Fibroblast of lung (primary cell): ENCODE measurements at regions not wholly inside any gene's neighbourhood (a gene's known extent, or its start where the extent isn't known, plus 50 kb on each side); places are given as distances from the start of the nearest gene placed in this dataset.

Source experiments
- DNase-seq, 2 donors: peaks; one replicate each; pipeline versions ENCODE4 v3.0.0 to v3.0.0-alpha.2; 2010; ENCODE audit warnings: low read depth in 2 of 2
- H2AFZ ChIP-seq: 2 replicates; pipeline ENCODE4 v1.5.1; 2012; ENCODE audit warnings: low read length, control low read depth, inconsistent platforms
- H3K27ac ChIP-seq: 2 replicates; pipeline ENCODE4 v1.5.1; 2011; ENCODE audit warnings: low read length, control low read depth; ENCODE audit not compliant: insufficient read depth
- H3K27me3 ChIP-seq: 2 replicates; pipeline ENCODE4 v1.5.1; 2011; ENCODE audit warnings: mild to moderate bottlenecking, low read length; ENCODE audit not compliant: control insufficient read depth, insufficient read depth
- H3K36me3 ChIP-seq: 2 replicates; pipeline ENCODE4 v1.5.1; 2011; ENCODE audit warnings: low read length; ENCODE audit not compliant: control insufficient read depth, insufficient read depth
- H3K4me1 ChIP-seq: 2 replicates; pipeline ENCODE4 v1.5.1; 2011; ENCODE audit warnings: low read length; ENCODE audit not compliant: control insufficient read depth, insufficient read depth; ENCODE audit errors: extremely low read depth
- H3K4me2 ChIP-seq: 2 replicates; pipeline ENCODE4 v1.5.1; 2011; ENCODE audit warnings: low read length, control low read depth; ENCODE audit not compliant: insufficient read depth; ENCODE audit errors: extremely low read depth
- H3K4me3 ChIP-seq, 4 experiments: fragments of 200-600 bp in 1 of 4; sonication (generic) in 1 of 4; replicated peaks in 1 of 4; 2 replicates each; pipeline ENCODE4 v1.5.1; 2011 to 2016; ENCODE audit warnings: low read length in 4 of 4, low read depth in 3 of 4, mild to moderate bottlenecking in 3 of 4, control low read depth in 2 of 4, inconsistent platforms in 1 of 4, mixed read lengths in 1 of 4; ENCODE audit not compliant: insufficient read depth in 1 of 4; ENCODE audit errors: control extremely low read depth in 1 of 4
- H3K79me2 ChIP-seq: 2 replicates; pipeline ENCODE4 v1.5.1; 2012; ENCODE audit warnings: mild to moderate bottlenecking, low read length, inconsistent platforms; ENCODE audit not compliant: control insufficient read depth, insufficient read depth
- H3K9ac ChIP-seq: 2 replicates; pipeline ENCODE4 v1.5.1; 2011; ENCODE audit warnings: mild to moderate bottlenecking, low read length, control low read depth; ENCODE audit not compliant: insufficient read depth
- H3K9me3 ChIP-seq: 2 replicates; pipeline ENCODE4 v1.5.1; 2012; ENCODE audit warnings: low read depth, low read length; ENCODE audit not compliant: control insufficient read depth, insufficient read depth
- H4K20me1 ChIP-seq: 2 replicates; pipeline ENCODE4 v1.5.1; 2011; ENCODE audit warnings: low read length; ENCODE audit not compliant: control insufficient read depth, insufficient read depth; ENCODE audit errors: extremely low read depth
- CTCF ChIP-seq, 2 donors: IDR thresholded peaks in 1 of 2; conservative IDR thresholded peaks in 1 of 2; 1 replicate in 1 of 2; 2 replicates in 1 of 2; pipeline ENCODE4 v1.5.1; 2011 to 2012; ENCODE audit warnings: low read length in 2 of 2, control low read depth in 1 of 2, inconsistent platforms in 1 of 2, low read depth in 1 of 2, mild to moderate bottlenecking in 1 of 2
- EZH2 ChIP-seq: IDR thresholded peaks from 2 replicates; pipeline ENCODE4 v1.5.1; 2012; ENCODE audit warnings: low read length, control low read depth, mild to moderate bottlenecking; ENCODE audit errors: missing control alignments

- H2AFZ ChIP-seq: no peak overlapping the region
- no peaks in the 10 kb centered on the region for H3K9me3 ChIP-seq
- TF ChIP-seq EZH2: no peak
- no peak for TF ChIP-seq CTCF (conservative IDR thresholded peaks at IDR 0.05 in 1 of 2, IDR thresholded peaks at IDR 0.05 in 1 of 2; ENCODE audit: low read depth in 1 of 2, low read length in 2 of 2)
- H3K9ac ChIP-seq: no peak overlapping the region
- H4K20me1 ChIP-seq: no peaks in the 10 kb centered on the region
- no peaks in the 10 kb centered on the region for H3K27me3 ChIP-seq
- peaks cover 2% of the 10 kb centered on the region for H3K4me1 ChIP-seq
- H3K27ac ChIP-seq: no peak overlapping the region
- no peaks in the 10 kb centered on the region for H3K79me2 ChIP-seq
- no peak for DNase-seq
- no peaks in the 10 kb centered on the region for H3K36me3 ChIP-seq
- H3K4me3 ChIP-seq: no peak overlapping the region
- H3K4me2 ChIP-seq: no peak overlapping the region
Measured at GRCh38 chr2:39597314-39597713, 68.4 kb upstream of the TMEM178A start.

- Histone ChIP-seq H3K9me3 (no peaks in the 10 kb centered on the region), H3K27me3 (no peaks in the 10 kb centered on the region), H3K4me2 (no peak overlapping the region), H3K9ac (no peak overlapping the region), H4K20me1 (no peaks in the 10 kb centered on the region), H3K4me1 (no peaks in the 10 kb centered on the region), H3K79me2 (no peaks in the 10 kb centered on the region), H3K27ac (no peak overlapping the region), H3K4me3 (no peak overlapping the region), H2AFZ (no peak overlapping the region), H3K36me3 (no peaks in the 10 kb centered on the region)
- no peak for DNase-seq
- no peak for TF ChIP-seq CTCF (conservative IDR thresholded peaks at IDR 0.05 in 1 of 2, IDR thresholded peaks at IDR 0.05 in 1 of 2; ENCODE audit: low read depth in 1 of 2, low read length in 2 of 2)
- TF ChIP-seq EZH2: no peak
Measured at GRCh38 chr2:39602616-39603015, 63.1 kb upstream of the TMEM178A start.

- no peak overlapping the region for H3K4me2 ChIP-seq
- H3K9me3 ChIP-seq: no peaks in the 10 kb centered on the region
- TF ChIP-seq EZH2: no peak
- no peak for TF ChIP-seq CTCF (conservative IDR thresholded peaks at IDR 0.05 in 1 of 2, IDR thresholded peaks at IDR 0.05 in 1 of 2; ENCODE audit: low read depth in 1 of 2, low read length in 2 of 2)
- H3K4me3 ChIP-seq: no peak overlapping the region
- no peaks in the 10 kb centered on the region for H3K79me2 ChIP-seq
- no peaks in the 10 kb centered on the region for H3K36me3 ChIP-seq
- H3K9ac ChIP-seq: no peak overlapping the region
- DNase-seq: peak in 1 of 2 donors; percentile 46
- no peaks in the 10 kb centered on the region for H3K27me3 ChIP-seq
- no peak overlapping the region for H3K27ac ChIP-seq
- H2AFZ ChIP-seq: no peak overlapping the region
- no peaks in the 10 kb centered on the region for H4K20me1 ChIP-seq
- no peaks in the 10 kb centered on the region for H3K4me1 ChIP-seq
Measured at GRCh38 chr2:39603436-39603835, 62.3 kb upstream of the TMEM178A start.
